ENCODE measurements at regions not wholly inside any gene's neighbourhood (a gene's known extent, or its start where the extent isn't known, plus 50 kb on each side); places are given as distances from the start of the nearest gene placed in this dataset.

DNA sequence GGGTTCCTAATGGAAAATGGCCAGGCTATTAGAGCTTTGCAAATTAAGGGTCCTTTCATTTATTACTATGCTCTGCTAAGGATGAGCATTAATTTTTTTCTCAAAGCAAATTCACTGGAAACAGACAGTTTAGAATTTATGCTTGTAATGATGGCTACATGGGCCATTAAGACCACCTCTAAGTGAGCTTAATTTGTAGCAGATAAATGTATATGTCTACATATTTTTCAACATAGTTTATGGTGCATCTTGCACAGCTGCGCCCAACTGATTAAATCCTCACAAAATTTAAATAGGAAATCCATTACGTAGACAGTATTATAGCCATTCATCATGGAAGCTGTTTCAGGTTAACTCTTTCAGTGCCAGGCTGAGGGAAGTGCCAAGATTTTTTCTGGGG lies 220.9 kb downstream of the CBLN1 start:
- no peak for DNase-seq
- peaks cover 0 to 3% (median 0%) of the 10 kb centered on the region in 5 donors for H3K4me1 ChIP-seq (ENCODE audit: control insufficient read depth in 5 of 5, insufficient read depth in 5 of 5, low read length in 5 of 5)
- H3K9ac ChIP-seq (ENCODE audit: insufficient read depth in 1 of 2, low read length in 2 of 2) = no peak overlapping the region
- H3K27ac ChIP-seq (ENCODE audit: low read depth in 1 of 2, low read length in 1 of 2) = no peak overlapping the region
- no peaks in the 10 kb centered on the region for H3K9me3 ChIP-seq (ENCODE audit: control insufficient read depth in 4 of 4, insufficient read depth in 3 of 4, low read length in 3 of 4)
- WGBS, 2 donors = 26 to 33% methylated on average over 2 of the region's 2 CpGs
- TF ChIP-seq, protein P1, sequence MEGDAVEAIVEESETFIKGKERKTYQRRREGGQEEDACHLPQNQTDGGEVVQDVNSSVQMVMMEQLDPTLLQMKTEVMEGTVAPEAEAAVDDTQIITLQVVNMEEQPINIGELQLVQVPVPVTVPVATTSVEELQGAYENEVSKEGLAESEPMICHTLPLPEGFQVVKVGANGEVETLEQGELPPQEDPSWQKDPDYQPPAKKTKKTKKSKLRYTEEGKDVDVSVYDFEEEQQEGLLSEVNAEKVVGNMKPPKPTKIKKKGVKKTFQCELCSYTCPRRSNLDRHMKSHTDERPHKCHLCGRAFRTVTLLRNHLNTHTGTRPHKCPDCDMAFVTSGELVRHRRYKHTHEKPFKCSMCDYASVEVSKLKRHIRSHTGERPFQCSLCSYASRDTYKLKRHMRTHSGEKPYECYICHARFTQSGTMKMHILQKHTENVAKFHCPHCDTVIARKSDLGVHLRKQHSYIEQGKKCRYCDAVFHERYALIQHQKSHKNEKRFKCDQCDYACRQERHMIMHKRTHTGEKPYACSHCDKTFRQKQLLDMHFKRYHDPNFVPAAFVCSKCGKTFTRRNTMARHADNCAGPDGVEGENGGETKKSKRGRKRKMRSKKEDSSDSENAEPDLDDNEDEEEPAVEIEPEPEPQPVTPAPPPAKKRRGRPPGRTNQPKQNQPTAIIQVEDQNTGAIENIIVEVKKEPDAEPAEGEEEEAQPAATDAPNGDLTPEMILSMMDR (IDR thresholded peaks at IDR 0.05; ENCODE audit: control extremely low read depth, extremely low read depth) = no peak
- ATAC-seq (ENCODE audit: insufficient read depth, low FRiP score) = no peak
- peaks cover 0 to 3% (median 0%) of the 10 kb centered on the region in 3 donors for H3K27me3 ChIP-seq (ENCODE audit: control insufficient read depth in 3 of 3, insufficient read depth in 3 of 3, low read length in 2 of 3)
- no peak overlapping the region for H3K4me3 ChIP-seq
- H3K36me3 ChIP-seq (ENCODE audit: control insufficient read depth in 4 of 4, insufficient read depth in 4 of 4, low read length in 4 of 4) = no peaks in the 10 kb centered on the region

- DNase-seq = no peak
- no peak for ATAC-seq (ENCODE audit: insufficient read depth, low FRiP score)
- H3K4me1 ChIP-seq (ENCODE audit: control insufficient read depth in 5 of 5, insufficient read depth in 5 of 5, low read length in 5 of 5) = peaks cover 0 to 3% (median 0%) of the 10 kb centered on the region in 5 donors
- H3K9me3 ChIP-seq (ENCODE audit: control insufficient read depth in 4 of 4, insufficient read depth in 3 of 4, low read length in 3 of 4) = peaks cover 0 to 3% (median 0%) of the 10 kb centered on the region in 4 donors
- H3K27ac ChIP-seq (ENCODE audit: low read depth in 1 of 2, low read length in 1 of 2) = no peak overlapping the region
- no peak overlapping the region for H3K4me3 ChIP-seq
- no peak overlapping the region for H3K9ac ChIP-seq (ENCODE audit: insufficient read depth in 1 of 2, low read length in 2 of 2)
- H3K36me3 ChIP-seq (ENCODE audit: control insufficient read depth in 4 of 4, insufficient read depth in 4 of 4, low read length in 4 of 4) = no peaks in the 10 kb centered on the region
- WGBS, 2 donors = 79 to 81% methylated on average over 2 of the region's 2 CpGs
- TF ChIP-seq, protein P1 (IDR thresholded peaks at IDR 0.05; ENCODE audit: control extremely low read depth, extremely low read depth) = no peak
- peaks cover 0 to 3% (median 0%) of the 10 kb centered on the region in 3 donors for H3K27me3 ChIP-seq (ENCODE audit: control insufficient read depth in 3 of 3, insufficient read depth in 3 of 3, low read length in 2 of 3)
Measured at GRCh38 chr16:49058382-49058781, 223.3 kb downstream of the CBLN1 start.

DNA sequence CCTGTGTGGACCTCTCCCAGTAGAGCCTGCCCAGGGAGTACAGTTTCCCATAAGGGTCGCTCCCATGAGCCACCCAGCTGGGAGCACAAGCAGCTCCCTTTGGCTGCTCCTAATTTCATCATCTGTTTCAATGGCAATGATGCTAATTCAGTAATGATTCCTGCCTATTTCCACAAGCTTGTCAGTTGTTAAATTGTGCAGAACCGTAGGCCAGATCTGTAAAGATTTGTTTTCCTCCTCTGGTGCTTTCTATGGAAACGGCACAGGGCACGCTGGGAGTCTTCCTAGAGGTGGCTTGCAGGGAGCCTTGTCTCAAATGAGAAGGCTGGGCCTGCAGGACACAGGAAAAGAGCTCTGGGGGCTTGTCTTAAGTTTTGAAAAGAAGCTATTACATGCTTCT lies 223.7 kb downstream of the CBLN1 start:
- H3K9ac ChIP-seq (ENCODE audit: insufficient read depth in 1 of 2, low read length in 2 of 2) = no peak overlapping the region
- peaks cover 0 to 3% (median 0%) of the 10 kb centered on the region in 5 donors for H3K4me1 ChIP-seq (ENCODE audit: control insufficient read depth in 5 of 5, insufficient read depth in 5 of 5, low read length in 5 of 5)
- DNase-seq = no peak
- WGBS, 2 donors = 69 to 70% methylated on average over 4 of the region's 4 CpGs
- ATAC-seq (ENCODE audit: insufficient read depth, low FRiP score) = no peak
- no peak overlapping the region for H3K4me3 ChIP-seq
- no peaks in the 10 kb centered on the region for H3K36me3 ChIP-seq (ENCODE audit: control insufficient read depth in 4 of 4, insufficient read depth in 4 of 4, low read length in 4 of 4)
- TF ChIP-seq, protein P1 (IDR thresholded peaks at IDR 0.05; ENCODE audit: control extremely low read depth, extremely low read depth) = no peak
- peaks cover 0 to 3% (median 0%) of the 10 kb centered on the region in 4 donors for H3K9me3 ChIP-seq (ENCODE audit: control insufficient read depth in 4 of 4, insufficient read depth in 3 of 4, low read length in 3 of 4)
- H3K27ac ChIP-seq (ENCODE audit: low read depth in 1 of 2, low read length in 1 of 2) = no peak overlapping the region
- H3K27me3 ChIP-seq (ENCODE audit: control insufficient read depth in 3 of 3, insufficient read depth in 3 of 3, low read length in 2 of 3) = peaks cover 0 to 2% (median 0%) of the 10 kb centered on the region in 3 donors

DNA sequence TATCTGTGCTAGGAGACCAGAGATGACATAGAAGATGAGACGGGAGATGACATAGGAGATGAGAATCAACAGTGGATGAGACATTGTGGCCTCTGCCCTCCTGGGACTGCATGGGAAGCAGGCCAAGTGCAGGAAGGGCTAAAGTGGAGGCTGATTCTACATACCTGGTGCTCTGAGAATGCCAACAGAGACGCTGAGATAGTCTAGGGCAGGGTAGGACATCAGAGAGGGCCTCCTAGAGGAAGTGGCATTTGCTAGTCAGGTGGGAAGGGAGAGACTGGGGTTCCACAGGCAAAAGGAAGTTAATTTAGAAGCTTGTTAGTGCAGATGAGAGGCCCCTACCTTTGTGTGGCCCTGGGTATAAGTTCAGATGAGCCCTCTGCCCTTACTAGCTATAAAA lies 224.2 kb downstream of the CBLN1 start:
- WGBS, 2 donors = 65 to 68% methylated on average over 2 of the region's 2 CpGs
- no peak for ATAC-seq (ENCODE audit: insufficient read depth, low FRiP score)

More for the DNA sequence above, 224.2 kb downstream of the CBLN1 start:
- H3K9ac ChIP-seq (ENCODE audit: insufficient read depth in 1 of 2, low read length in 2 of 2) = no peak overlapping the region
- TF ChIP-seq, protein P1 (IDR thresholded peaks at IDR 0.05; ENCODE audit: control extremely low read depth, extremely low read depth) = no peak
- no peak overlapping the region for H3K27ac ChIP-seq (ENCODE audit: low read depth in 1 of 2, low read length in 1 of 2)
- DNase-seq = no peak
- peaks cover 0 to 3% (median 0%) of the 10 kb centered on the region in 5 donors for H3K4me1 ChIP-seq (ENCODE audit: control insufficient read depth in 5 of 5, insufficient read depth in 5 of 5, low read length in 5 of 5)
- H3K9me3 ChIP-seq (ENCODE audit: control insufficient read depth in 4 of 4, insufficient read depth in 3 of 4, low read length in 3 of 4) = peaks cover 0 to 3% (median 0%) of the 10 kb centered on the region in 4 donors
- H3K4me3 ChIP-seq = no peak overlapping the region
- H3K27me3 ChIP-seq (ENCODE audit: control insufficient read depth in 3 of 3, insufficient read depth in 3 of 3, low read length in 2 of 3) = no peaks in the 10 kb centered on the region
- H3K36me3 ChIP-seq (ENCODE audit: control insufficient read depth in 4 of 4, insufficient read depth in 4 of 4, low read length in 4 of 4) = no peaks in the 10 kb centered on the region
